Gastrocnemius medialis (tissue), 4 donors: ENCODE measurements at regions not wholly inside any gene's neighbourhood (a gene's known extent, or its start where the extent isn't known, plus 50 kb on each side); places are given as distances from the start of the nearest gene placed in this dataset.

ENCODE experiments used
- POLR2A ChIP-seq, 2 donors: fragments of 450-650 bp; IDR thresholded peaks; one replicate each; pipeline ENCODE4 v1.6.1; 2017; ENCODE audit warnings: antibody characterized with exemption in 2 of 2, mild to moderate bottlenecking in 2 of 2, moderate library complexity in 2 of 2
- TF ChIP-seq, protein P1 (sequence below), 5 experiments: fragments of 450-650 bp in 3 of 5; fragments of 200-600 bp in 2 of 5; sonication (generic) in 2 of 5; IDR thresholded peaks in 4 of 5; conservative IDR thresholded peaks in 1 of 5; 1 replicate in 4 of 5; 2 replicates in 1 of 5; pipeline ENCODE4 v1.5.1; 2016 to 2019; ENCODE audit warnings: antibody characterized with exemption in 5 of 5, mild to moderate bottlenecking in 3 of 5, moderate library complexity in 3 of 5

DNA sequence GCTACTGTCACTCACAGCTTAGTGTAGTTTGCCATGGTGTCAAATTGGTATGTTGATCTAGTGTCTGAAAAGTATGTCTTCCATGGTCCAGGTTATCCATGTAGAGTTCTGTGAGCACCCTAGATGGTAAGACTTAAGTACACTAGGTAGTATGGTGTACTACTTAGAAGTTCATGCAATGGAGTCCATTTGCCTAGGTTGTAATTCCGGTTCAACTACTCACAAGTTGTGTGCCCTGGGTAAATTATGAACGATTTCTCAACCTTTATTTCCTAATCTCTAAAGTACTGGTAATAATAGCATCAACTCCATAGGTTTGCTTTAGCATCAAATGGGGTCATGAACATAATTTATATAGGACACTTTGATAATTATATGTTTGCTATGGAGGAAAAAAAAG, 666.2 kb upstream of the CELF2 start:
- TF ChIP-seq, protein P1, sequence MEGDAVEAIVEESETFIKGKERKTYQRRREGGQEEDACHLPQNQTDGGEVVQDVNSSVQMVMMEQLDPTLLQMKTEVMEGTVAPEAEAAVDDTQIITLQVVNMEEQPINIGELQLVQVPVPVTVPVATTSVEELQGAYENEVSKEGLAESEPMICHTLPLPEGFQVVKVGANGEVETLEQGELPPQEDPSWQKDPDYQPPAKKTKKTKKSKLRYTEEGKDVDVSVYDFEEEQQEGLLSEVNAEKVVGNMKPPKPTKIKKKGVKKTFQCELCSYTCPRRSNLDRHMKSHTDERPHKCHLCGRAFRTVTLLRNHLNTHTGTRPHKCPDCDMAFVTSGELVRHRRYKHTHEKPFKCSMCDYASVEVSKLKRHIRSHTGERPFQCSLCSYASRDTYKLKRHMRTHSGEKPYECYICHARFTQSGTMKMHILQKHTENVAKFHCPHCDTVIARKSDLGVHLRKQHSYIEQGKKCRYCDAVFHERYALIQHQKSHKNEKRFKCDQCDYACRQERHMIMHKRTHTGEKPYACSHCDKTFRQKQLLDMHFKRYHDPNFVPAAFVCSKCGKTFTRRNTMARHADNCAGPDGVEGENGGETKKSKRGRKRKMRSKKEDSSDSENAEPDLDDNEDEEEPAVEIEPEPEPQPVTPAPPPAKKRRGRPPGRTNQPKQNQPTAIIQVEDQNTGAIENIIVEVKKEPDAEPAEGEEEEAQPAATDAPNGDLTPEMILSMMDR (IDR thresholded peaks at IDR 0.05 in 4 of 5, conservative IDR thresholded peaks at IDR 0.05 in 1 of 5): no peak
- TF ChIP-seq POLR2A (IDR thresholded peaks at IDR 0.05): no peak
